ENCODE measurements at regions not wholly inside any gene's neighbourhood (a gene's known extent, or its start where the extent isn't known, plus 50 kb on each side); places are given as distances from the start of the nearest gene placed in this dataset.

- Mint-ChIP-seq H3K4me1 (ENCODE audit: insufficient read depth, unreplicated experiment) (no peaks in the 10 kb centered on the region), H3K9me3 (ENCODE audit: unreplicated experiment) (peaks cover 15% of the 10 kb centered on the region), H3K4me3 (ENCODE audit: unreplicated experiment) (no peak overlapping the region), H3K27me3 (ENCODE audit: insufficient read depth, unreplicated experiment) (no peaks in the 10 kb centered on the region), H3K36me3 (ENCODE audit: insufficient read depth, unreplicated experiment) (no peaks in the 10 kb centered on the region), H3K27ac (ENCODE audit: low read depth, unreplicated experiment) (no peak overlapping the region)
- intact Hi-C loops (cut with micrococcal nuclease) = no loop called here
- POLR2A ChIA-PET = no interaction called here
- TF ChIP-seq, protein P1, sequence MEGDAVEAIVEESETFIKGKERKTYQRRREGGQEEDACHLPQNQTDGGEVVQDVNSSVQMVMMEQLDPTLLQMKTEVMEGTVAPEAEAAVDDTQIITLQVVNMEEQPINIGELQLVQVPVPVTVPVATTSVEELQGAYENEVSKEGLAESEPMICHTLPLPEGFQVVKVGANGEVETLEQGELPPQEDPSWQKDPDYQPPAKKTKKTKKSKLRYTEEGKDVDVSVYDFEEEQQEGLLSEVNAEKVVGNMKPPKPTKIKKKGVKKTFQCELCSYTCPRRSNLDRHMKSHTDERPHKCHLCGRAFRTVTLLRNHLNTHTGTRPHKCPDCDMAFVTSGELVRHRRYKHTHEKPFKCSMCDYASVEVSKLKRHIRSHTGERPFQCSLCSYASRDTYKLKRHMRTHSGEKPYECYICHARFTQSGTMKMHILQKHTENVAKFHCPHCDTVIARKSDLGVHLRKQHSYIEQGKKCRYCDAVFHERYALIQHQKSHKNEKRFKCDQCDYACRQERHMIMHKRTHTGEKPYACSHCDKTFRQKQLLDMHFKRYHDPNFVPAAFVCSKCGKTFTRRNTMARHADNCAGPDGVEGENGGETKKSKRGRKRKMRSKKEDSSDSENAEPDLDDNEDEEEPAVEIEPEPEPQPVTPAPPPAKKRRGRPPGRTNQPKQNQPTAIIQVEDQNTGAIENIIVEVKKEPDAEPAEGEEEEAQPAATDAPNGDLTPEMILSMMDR (IDR thresholded peaks at IDR 0.05; ENCODE audit: unreplicated experiment) = no peak
- no peak for DNase-seq (ENCODE audit: unreplicated experiment)
- BruUV-seq (replicated peaks) = no TSS peak
- CTCF ChIA-PET = interaction anchor here (0.6 to 1.1 kb wide), 2 partner anchors 16 to 66 kb away, joined by 3 read pairs; no protein-coding TSS in a partner anchor
These were observed 193.3 kb downstream of the SLC4A3 start for GRCh38 chr2:219820767-219821166.

GRCh38 chr2:219823574-219823973 lies 196.1 kb downstream of the SLC4A3 start:
- Mint-ChIP-seq H3K9me3 (ENCODE audit: unreplicated experiment) (no peaks in the 10 kb centered on the region), H3K27me3 (ENCODE audit: insufficient read depth, unreplicated experiment) (no peaks in the 10 kb centered on the region), H3K4me1 (ENCODE audit: insufficient read depth, unreplicated experiment) (no peaks in the 10 kb centered on the region), H3K4me3 (ENCODE audit: unreplicated experiment) (no peak overlapping the region), H3K27ac (ENCODE audit: low read depth, unreplicated experiment) (no peak overlapping the region), H3K36me3 (ENCODE audit: insufficient read depth, unreplicated experiment) (no peaks in the 10 kb centered on the region)
- TF ChIP-seq, protein P1 (IDR thresholded peaks at IDR 0.05; ENCODE audit: unreplicated experiment) = no peak
- DNase-seq (ENCODE audit: unreplicated experiment) = no peak
- intact Hi-C loops (cut with micrococcal nuclease) = no loop called here
- no TSS peak for BruUV-seq (replicated peaks)
- POLR2A ChIA-PET = no interaction called here
- CTCF ChIA-PET = interaction anchor here (0.5 to 1.3 kb wide), 5 partner anchors 13 to 1738 kb away, joined by 3 to 5 read pairs (median 3); no protein-coding TSS in a partner anchor

DNA sequence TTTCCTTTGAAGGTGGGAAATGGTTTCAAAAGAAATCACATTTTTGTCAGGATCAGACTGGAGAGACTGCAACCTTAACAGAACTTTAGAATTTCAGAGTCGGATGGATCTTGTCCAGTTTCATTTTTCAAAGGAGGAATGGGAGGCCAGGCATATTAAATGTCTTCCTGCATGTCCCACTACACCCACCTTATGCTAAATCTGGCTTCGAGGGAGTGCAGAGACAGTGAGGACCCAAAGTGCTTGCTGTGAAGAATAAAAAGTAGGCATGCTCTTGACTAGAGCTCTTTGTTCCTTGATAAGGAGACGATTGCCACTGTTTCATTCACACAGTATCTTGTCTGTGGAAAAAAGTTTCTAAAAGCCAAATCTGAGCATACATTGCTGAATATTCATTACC lies 197.6 kb downstream of the SLC4A3 start:
- DNase-seq (ENCODE audit: unreplicated experiment) = no peak
- H3K27me3 Mint-ChIP-seq (ENCODE audit: insufficient read depth, unreplicated experiment) = no peaks in the 10 kb centered on the region
- no peak overlapping the region for H3K27ac Mint-ChIP-seq (ENCODE audit: low read depth, unreplicated experiment)
- no peaks in the 10 kb centered on the region for H3K36me3 Mint-ChIP-seq (ENCODE audit: insufficient read depth, unreplicated experiment)
- no TSS peak for BruUV-seq (replicated peaks)
- POLR2A ChIA-PET = no interaction called here
- H3K4me3 Mint-ChIP-seq (ENCODE audit: unreplicated experiment) = no peak overlapping the region
- intact Hi-C loops (cut with micrococcal nuclease) = no loop called here
- H3K4me1 Mint-ChIP-seq (ENCODE audit: insufficient read depth, unreplicated experiment) = no peaks in the 10 kb centered on the region
- CTCF ChIA-PET = interaction anchor here (1.8 kb wide), 1 partner anchor 11 kb away, joined by 8 read pairs; no protein-coding TSS in a partner anchor
- H3K9me3 Mint-ChIP-seq (ENCODE audit: unreplicated experiment) = no peaks in the 10 kb centered on the region
- TF ChIP-seq, protein P1 (IDR thresholded peaks at IDR 0.05; ENCODE audit: unreplicated experiment) = no peak

GRCh38 chr2:219828127-219828526 lies 200.7 kb downstream of the SLC4A3 start:
- intact Hi-C loops (cut with micrococcal nuclease) = no loop called here
- TF ChIP-seq, protein P1 (IDR thresholded peaks at IDR 0.05; ENCODE audit: unreplicated experiment) = no peak
- Mint-ChIP-seq H3K27me3 (ENCODE audit: insufficient read depth, unreplicated experiment) (no peaks in the 10 kb centered on the region), H3K4me1 (ENCODE audit: insufficient read depth, unreplicated experiment) (no peaks in the 10 kb centered on the region), H3K27ac (ENCODE audit: low read depth, unreplicated experiment) (no peak overlapping the region), H3K4me3 (ENCODE audit: unreplicated experiment) (no peak overlapping the region), H3K36me3 (ENCODE audit: insufficient read depth, unreplicated experiment) (no peaks in the 10 kb centered on the region), H3K9me3 (ENCODE audit: unreplicated experiment) (no peaks in the 10 kb centered on the region)
- DNase-seq (ENCODE audit: unreplicated experiment) = no peak
- CTCF ChIA-PET = interaction anchor here (0.5 to 2.4 kb wide), 5 partner anchors 9 to 1807 kb away, joined by 3 to 12 read pairs (median 4); no protein-coding TSS in a partner anchor
- no TSS peak for BruUV-seq (replicated peaks)
- POLR2A ChIA-PET = no interaction called here
